Stimulated activated naive CD4-positive, alpha-beta T cell (primary cell): ENCODE measurements at regions not wholly inside any gene's neighbourhood (a gene's known extent, or its start where the extent isn't known, plus 50 kb on each side); places are given as distances from the start of the nearest gene placed in this dataset.

ENCODE experiments used
- DNase-seq, 6 experiments: peaks; one replicate each; lab custom pipeline; 2025; lab: John Stamatoyannopoulos, UW

DNA sequence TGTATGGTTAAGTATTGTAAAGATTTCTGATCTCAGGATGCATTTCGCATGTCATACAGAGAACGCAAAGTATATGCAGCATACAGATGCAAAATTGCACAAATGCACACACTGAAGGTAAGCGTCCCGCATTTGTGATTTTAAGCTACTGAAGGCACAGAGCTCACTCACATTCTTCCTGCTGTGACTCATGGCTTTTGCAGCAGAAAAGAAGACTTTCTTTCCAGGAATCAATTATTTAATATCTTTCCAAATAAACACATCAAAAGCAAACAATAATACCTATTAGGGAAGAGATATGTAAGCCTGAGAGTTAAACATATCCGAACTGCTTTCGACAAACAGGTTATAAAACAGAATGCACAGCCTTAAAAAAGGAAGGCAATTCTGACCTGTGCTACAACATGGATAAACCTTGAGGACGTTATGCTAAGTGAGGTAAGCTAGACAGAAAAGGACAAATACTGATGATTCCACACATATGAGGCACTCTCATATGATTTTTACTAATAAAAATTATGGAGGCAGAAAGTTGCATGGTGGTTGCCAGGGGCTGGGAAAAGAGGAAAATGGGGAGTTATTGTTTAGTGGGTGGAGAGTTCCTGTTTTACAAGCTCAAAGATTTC lies 109.0 kb downstream of the TFAP2A start:
- no peak for DNase-seq

DNA sequence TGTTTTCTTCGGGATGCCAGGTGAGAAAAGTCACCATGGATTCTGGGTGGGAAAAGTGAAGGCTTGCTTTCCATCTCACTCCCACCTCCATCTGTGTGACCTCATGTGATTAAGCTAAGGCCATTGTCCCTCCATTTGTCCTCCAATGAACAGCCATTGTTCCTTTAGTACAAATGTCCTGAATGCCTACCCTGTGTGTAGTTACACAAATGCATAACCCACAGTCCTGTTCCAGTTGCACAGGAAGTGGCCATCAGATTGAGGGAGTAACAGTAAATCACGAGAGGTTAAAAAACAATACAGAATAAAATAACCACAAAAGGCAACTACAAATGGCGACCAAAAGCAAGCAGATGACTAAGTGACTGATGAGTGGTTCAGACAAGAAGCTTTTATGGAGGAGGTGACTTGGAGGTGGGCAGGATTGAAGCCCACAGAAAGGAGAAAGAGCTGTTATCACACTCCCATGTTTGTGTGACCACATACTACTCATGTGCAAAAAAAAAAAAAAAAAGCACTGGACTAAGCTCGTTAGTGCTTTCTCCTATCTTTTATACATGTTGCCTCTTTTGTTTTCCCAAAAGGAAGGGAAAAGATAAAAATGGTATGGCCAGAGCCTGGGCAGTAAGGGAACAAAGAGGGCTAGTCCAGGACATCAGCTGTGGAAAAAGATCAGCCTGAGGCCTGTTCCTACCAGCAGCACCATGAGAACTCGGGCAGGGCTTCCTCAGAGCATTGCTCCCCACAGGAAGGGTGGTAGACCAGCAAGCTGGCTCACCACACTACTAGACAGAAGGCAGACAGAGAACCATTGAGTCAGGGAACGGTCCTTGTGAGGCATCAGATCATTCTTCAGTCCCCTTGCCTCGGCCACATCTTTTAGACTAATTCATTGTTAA lies 111.0 kb downstream of the TFAP2A start:
- no peak for DNase-seq

DNA sequence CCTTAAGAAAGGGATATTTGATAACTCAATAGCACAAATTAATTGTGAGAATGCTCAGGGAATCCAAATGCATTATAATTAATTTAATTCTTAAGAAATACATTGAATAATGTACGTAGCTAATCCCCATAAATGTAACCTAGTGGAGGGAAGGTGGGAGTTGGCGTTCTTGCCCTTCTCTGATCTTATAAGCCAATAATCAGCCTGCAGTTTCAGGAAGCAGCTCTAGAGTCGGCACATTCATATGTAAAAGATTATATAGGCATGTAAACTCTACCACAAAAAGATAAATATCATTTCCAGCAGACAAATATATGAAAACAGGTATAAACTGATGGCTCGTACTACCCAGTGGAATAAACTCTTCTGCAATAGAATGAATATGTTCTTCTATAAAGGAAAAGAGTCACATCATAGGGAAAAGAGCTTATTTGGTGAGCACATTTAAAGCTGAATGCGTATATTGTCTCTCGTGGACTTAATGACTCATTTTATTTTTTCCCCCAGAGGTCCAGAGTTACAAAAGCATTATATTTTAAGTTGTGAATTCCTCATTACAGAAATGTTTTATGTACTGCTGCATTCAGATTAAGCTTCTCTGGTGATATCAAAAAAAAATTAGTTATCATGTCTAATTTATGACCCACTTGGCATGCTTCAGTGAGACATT lies 112.2 kb downstream of the TFAP2A start:
- DNase-seq = no peak

DNA sequence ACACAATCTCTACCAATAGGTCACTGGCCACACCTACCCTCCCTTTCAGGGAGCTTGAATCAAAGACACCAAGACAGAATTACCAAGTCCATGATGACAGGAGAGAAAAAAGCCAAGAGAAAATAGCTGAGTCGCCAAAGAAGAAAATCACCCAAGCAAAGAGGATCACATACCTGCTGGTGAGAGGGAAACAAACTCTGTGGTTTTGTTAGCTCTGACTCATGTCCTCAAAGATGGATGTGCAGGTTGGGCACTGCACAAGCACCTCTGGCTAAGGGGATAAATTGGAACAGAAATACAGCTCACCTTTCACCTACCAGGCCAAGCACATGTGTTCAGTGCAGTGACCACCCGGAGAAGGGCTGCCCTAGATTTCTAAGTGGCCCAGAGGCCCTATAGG lies 114.8 kb downstream of the TFAP2A start:
- DNase-seq = no peak

DNA sequence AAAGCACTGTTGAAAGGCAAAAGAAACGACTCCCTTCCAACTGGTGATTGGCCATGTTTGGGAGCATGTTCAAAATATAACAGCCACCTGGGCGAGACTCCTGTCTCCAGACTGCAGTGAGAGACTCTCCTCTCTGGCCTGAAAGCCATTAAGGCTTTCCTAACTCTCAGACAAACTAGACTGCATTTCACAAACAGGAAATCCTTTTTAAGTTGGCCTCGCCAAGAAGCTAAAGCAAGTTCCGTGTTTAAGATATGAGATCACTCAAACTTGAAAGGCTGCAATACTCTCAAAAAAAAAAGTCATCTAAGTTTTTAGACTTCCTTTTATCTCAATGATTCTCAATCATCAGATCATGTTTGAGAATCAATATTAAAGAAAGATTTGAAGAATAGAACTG lies 117.0 kb downstream of the TFAP2A start:
- no peak for DNase-seq

- DNase-seq = no peak
These were observed 136.1 kb downstream of the TFAP2A start for GRCh38 chr6:10278746-10279145.

- DNase-seq = no peak
These were observed 138.1 kb downstream of the TFAP2A start for GRCh38 chr6:10276660-10277287.

- DNase-seq = no peak
These were observed 138.8 kb downstream of the TFAP2A start for GRCh38 chr6:10276106-10276505.

- DNase-seq = no peak
These were observed 142.3 kb downstream of the TFAP2A start for GRCh38 chr6:10272591-10272990.

DNA sequence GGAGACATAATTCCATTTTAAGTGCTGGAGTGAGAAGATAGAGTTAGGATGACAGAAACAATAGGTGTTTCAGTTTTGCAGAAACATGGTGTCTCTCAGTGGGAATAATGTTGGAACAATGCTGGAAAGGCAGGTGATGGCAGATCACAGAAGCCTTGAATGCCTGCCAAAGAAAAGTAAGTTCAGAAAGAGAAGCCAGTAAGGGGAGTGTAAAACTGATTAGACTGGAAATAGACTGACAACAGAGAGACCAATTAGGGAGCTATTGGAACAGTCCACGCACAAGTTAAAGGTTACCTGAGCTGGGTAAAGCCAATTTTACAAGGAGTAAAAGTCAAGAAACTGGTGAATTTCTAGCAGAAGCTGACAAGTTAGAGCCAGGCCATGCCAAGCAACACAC lies 142.9 kb downstream of the TFAP2A start:
- no peak for DNase-seq

GRCh38 chr6:10269814-10270472 lies 144.9 kb downstream of the TFAP2A start:
- DNase-seq = no peak

DNA sequence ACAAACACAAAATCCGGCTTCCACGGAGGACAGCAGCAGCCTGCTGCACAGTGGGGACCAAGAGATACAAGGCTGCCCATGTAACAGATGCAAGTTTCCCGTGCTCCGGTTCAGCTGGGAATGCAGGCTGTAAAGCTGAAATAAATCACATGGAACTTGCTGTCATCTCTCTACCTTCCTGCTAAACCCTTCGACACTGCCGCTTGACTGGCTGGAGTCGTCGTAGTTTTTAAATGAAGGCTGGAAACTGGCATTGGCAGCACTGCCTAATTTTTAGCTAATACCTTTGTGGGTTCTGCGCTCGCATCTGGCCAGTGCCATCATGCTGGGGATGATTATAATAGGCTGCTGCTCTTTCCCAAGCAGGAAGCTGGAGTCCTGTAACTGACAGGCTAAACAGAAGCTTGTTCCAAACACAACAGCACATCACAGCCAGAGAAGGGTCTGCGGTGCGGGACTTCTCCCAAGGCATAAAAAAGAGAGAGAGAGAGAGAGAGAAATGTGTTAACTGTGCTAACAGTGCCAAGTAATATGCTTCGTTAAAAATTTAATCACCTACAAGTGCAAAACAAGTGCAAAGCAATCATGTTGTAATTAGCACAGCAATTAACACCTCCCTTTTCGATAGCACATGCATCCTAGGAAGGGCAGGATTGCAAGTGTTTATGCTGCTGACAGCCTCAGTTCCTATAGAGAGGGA lies 146.1 kb downstream of the TFAP2A start:
- DNase-seq = no peak

DNA sequence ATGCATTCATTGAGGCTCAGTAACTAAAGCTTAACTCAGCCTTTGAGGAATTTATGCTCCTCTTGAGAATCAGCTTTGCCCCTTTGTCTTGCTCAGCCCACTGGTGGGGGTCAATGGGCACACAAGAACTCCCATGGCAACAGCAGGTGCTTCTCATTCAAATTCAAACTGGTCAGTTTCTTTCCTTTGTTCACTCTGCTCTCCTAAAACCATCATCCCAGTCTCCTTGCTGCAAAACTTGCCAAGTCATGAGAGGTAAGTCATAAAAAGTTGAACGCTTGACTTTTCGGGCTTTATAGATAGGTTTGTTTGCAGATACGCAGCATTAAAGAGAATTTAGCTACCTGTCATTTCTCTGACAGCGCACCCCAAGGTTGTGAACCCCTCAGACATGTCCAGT lies 146.8 kb downstream of the TFAP2A start:
- DNase-seq = no peak

DNA sequence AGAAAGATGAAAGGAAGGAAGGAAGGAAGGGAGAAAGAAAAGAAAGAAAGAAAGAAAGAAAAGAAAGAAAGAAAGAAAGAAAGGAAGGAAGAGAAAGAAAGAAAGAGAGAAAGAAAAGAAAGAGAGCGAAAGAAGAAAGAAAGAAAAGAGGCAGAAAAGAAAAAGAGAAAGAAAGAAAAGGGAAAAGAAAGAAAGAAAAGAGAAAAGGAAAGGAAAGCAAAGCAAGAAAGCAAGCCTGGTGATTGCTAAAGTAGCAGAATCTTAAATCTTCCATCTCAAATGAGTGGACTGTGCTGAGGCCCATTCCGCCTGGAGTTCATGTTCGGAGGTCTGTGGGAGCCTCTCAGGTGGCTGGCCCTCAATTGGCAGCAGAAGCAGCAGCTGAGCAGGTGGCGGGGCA lies 148.4 kb downstream of the TFAP2A start:
- no peak for DNase-seq

DNA sequence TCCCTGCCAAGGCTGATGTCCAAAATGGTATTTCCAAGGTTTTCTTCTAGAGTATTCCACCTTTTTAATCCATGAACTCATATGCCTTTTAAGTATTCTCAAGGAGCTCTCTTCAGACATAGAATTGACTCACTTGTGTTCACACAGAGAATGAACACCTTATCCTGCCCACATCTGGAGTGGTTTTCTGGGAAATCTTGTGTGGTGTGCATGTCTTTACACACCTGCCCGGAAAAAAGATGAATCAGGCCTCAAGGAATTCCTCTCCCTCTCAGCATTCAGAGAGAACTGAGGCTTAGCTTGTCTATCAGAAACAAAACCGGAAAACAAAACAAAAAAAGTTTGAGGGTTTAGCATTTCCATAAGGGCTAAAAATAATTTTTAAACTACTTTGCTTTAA lies 148.8 kb downstream of the TFAP2A start:
- DNase-seq = no peak

GRCh38 chr6:10262505-10262904 lies 152.4 kb downstream of the TFAP2A start:
- DNase-seq = no peak

GRCh38 chr6:10259671-10260070 lies 155.2 kb downstream of the TFAP2A start:
- no peak for DNase-seq

GRCh38 chr6:10258341-10258740 lies 156.5 kb downstream of the TFAP2A start:
- no peak for DNase-seq

GRCh38 chr6:10256113-10256690 lies 158.7 kb downstream of the TFAP2A start:
- no peak for DNase-seq

- DNase-seq = no peak
These were observed 164.1 kb downstream of the TFAP2A start for GRCh38 chr6:10250655-10251220.

GRCh38 chr6:10248378-10248843 lies 166.5 kb downstream of the TFAP2A start:
- no peak for DNase-seq
